ENCODE measurements at regions not wholly inside any gene's neighbourhood (a gene's known extent, or its start where the extent isn't known, plus 50 kb on each side); places are given as distances from the start of the nearest gene placed in this dataset.

GRCh38 chr10:90583416-90583815, 274.4 kb downstream of the HTR7 start:
- no peaks in the 10 kb centered on the region for H3K36me3 Mint-ChIP-seq (ENCODE audit: low read depth)
- H3K9me3 Mint-ChIP-seq: no peaks in the 10 kb centered on the region
- Histone ChIP-seq H3K4me3 (ENCODE audit: low read length) (no peak overlapping the region), H3K4me1 (ENCODE audit: insufficient read depth, low read length) (no peaks in the 10 kb centered on the region), H3K27me3 (ENCODE audit: control insufficient read depth in 1 of 2, insufficient read depth in 2 of 2, low read length in 2 of 2) (no peaks in the 10 kb centered on the region), H3K27ac (ENCODE audit: low read depth in 1 of 2, low read length in 2 of 2) (no peak overlapping the region), H3K9me3 (ENCODE audit: control insufficient read depth in 1 of 2, insufficient read depth in 1 of 2, low read length in 2 of 2) (no peaks in the 10 kb centered on the region), H3K36me3 (ENCODE audit: insufficient read depth, low read length) (no peaks in the 10 kb centered on the region)
- ChIA-PET POLR2A (no interaction called here), CTCF (no interaction called here)
- ATAC-seq (ENCODE audit: poor library complexity) (no peak), DNase-seq (no peak)
- no peak overlapping the region for H3K27ac Mint-ChIP-seq
- no peak for TF ChIP-seq CTCF (IDR thresholded peaks at IDR 0.05)
- intact Hi-C loops (cut with DNase I, micrococcal nuclease): no loop called here
- no peaks in the 10 kb centered on the region for H3K4me1 Mint-ChIP-seq (ENCODE audit: low read depth)
- peaks cover 5% of the 10 kb centered on the region for H3K27me3 Mint-ChIP-seq
- H3K4me3 Mint-ChIP-seq: no peak overlapping the region

GRCh38 chr10:90587081-90587491, 270.8 kb downstream of the HTR7 start:
- Histone ChIP-seq H3K9me3 (ENCODE audit: control insufficient read depth in 1 of 2, insufficient read depth in 1 of 2, low read length in 2 of 2) (no peaks in the 10 kb centered on the region), H3K27ac (ENCODE audit: low read depth in 1 of 2, low read length in 2 of 2) (no peak overlapping the region), H3K4me1 (ENCODE audit: insufficient read depth, low read length) (no peaks in the 10 kb centered on the region), H3K27me3 (ENCODE audit: control insufficient read depth in 1 of 2, insufficient read depth in 2 of 2, low read length in 2 of 2) (no peaks in the 10 kb centered on the region), H3K36me3 (ENCODE audit: insufficient read depth, low read length) (no peaks in the 10 kb centered on the region), H3K4me3 (ENCODE audit: low read length) (no peak overlapping the region)
- DNase-seq: no peak
- no peak for TF ChIP-seq CTCF (IDR thresholded peaks at IDR 0.05)
- Mint-ChIP-seq H3K27ac (no peak overlapping the region), H3K4me3 (no peak overlapping the region), H3K4me1 (ENCODE audit: low read depth) (no peaks in the 10 kb centered on the region), H3K27me3 (peaks cover 6% of the 10 kb centered on the region), H3K36me3 (ENCODE audit: low read depth) (no peaks in the 10 kb centered on the region), H3K9me3 (no peaks in the 10 kb centered on the region)
- ChIA-PET POLR2A (no interaction called here), CTCF (no interaction called here)
- ATAC-seq (ENCODE audit: poor library complexity): no peak
- intact Hi-C loops (cut with DNase I, micrococcal nuclease): no loop called here

- no peak overlapping the region for H3K27ac Mint-ChIP-seq
- H3K9me3 ChIP-seq (ENCODE audit: control insufficient read depth in 1 of 2, insufficient read depth in 1 of 2, low read length in 2 of 2): no peaks in the 10 kb centered on the region
- no peak for TF ChIP-seq CTCF (IDR thresholded peaks at IDR 0.05)
- H3K4me3 ChIP-seq (ENCODE audit: low read length): no peak overlapping the region
- H3K4me1 ChIP-seq (ENCODE audit: insufficient read depth, low read length): no peaks in the 10 kb centered on the region
- H3K4me1 Mint-ChIP-seq (ENCODE audit: low read depth): no peaks in the 10 kb centered on the region
- CTCF ChIA-PET: no interaction called here
- no peak overlapping the region for H3K27ac ChIP-seq (ENCODE audit: low read depth in 1 of 2, low read length in 2 of 2)
- no peak for DNase-seq
- H3K4me3 Mint-ChIP-seq: no peak overlapping the region
- H3K9me3 Mint-ChIP-seq: no peaks in the 10 kb centered on the region
- POLR2A ChIA-PET: no interaction called here
- no peaks in the 10 kb centered on the region for H3K36me3 ChIP-seq (ENCODE audit: insufficient read depth, low read length)
- peaks cover 6% of the 10 kb centered on the region for H3K27me3 Mint-ChIP-seq
- no peak for ATAC-seq (ENCODE audit: poor library complexity)
- no peaks in the 10 kb centered on the region for H3K36me3 Mint-ChIP-seq (ENCODE audit: low read depth)
- H3K27me3 ChIP-seq (ENCODE audit: control insufficient read depth in 1 of 2, insufficient read depth in 2 of 2, low read length in 2 of 2): no peaks in the 10 kb centered on the region
- intact Hi-C loops (cut with DNase I, micrococcal nuclease): no loop called here
Observed at GRCh38 chr10:90587561-90587960, 270.3 kb downstream of the HTR7 start.

Data from CD4-positive, alpha-beta T cell (primary cell).